Left lung (tissue), 4 donors: ENCODE measurements at regions not wholly inside any gene's neighbourhood (a gene's known extent, or its start where the extent isn't known, plus 50 kb on each side); places are given as distances from the start of the nearest gene placed in this dataset.
A peak's percentile ranks its signal among the peaks of the same experiment; 100 is the strongest.

ENCODE experiments used
- ATAC-seq: fragments of 200-7000 bp; cut with Tn5 transposase; one replicate; pipeline ENCODE4 v1.9.1; 2020; ENCODE audit warnings: moderate library complexity
- DNase-seq, 4 donors: peaks; one replicate each; pipeline ENCODE4 v3.0.0-alpha.2; 2013 to 2020
- H3K27ac ChIP-seq, 2 donors: fragments of 200-600 bp; sonication (generic) in 1 of 2; one replicate each; pipeline versions ENCODE4 v1.5.0 to v1.8.0; 2020 to 2021
- H3K27me3 ChIP-seq, 2 donors: fragments of 200-600 bp; sonication (generic) in 1 of 2; one replicate each; pipeline versions ENCODE4 v1.5.0 to v1.8.0; 2020 to 2021
- H3K36me3 ChIP-seq, 2 donors: fragments of 200-600 bp; sonication (generic) in 1 of 2; one replicate each; pipeline versions ENCODE4 v1.5.0 to v1.8.0; 2020 to 2021
- H3K4me1 ChIP-seq, 2 donors: fragments of 200-600 bp; one replicate each; pipeline ENCODE4 v1.8.0; 2021
- H3K4me3 ChIP-seq, 2 donors: fragments of 200-600 bp; sonication (generic) in 1 of 2; one replicate each; pipeline versions ENCODE4 v1.5.0 to v1.8.0; 2020 to 2021; ENCODE audit warnings: mild to moderate bottlenecking in 1 of 2
- H3K9me3 ChIP-seq, 2 donors: fragments of 200-600 bp; sonication (generic) in 1 of 2; one replicate each; pipeline versions ENCODE4 v1.5.0 to v1.8.0; 2020 to 2021
- intact Hi-C, 2 donors: fragments of 100-400 bp; cut with DNase I; formaldehyde crosslinking; loops; one replicate each; pipeline versions ENCODE4 v1.11.2 to v1.14.2; 2022
- TF ChIP-seq, protein P1 (sequence below), 2 donors: fragments of 200-600 bp; sonication (generic) in 1 of 2; IDR thresholded peaks; one replicate each; pipeline versions ENCODE4 v1.5.0 to v1.8.0; 2021; ENCODE audit warnings: antibody characterized with exemption in 2 of 2
- donor health status: DM: no; HTN: yes; CAD: no.
- donor health status: DM: no; HTN: no; CAD: no.

- H3K4me1 ChIP-seq: no peaks in the 10 kb centered on the region
- H3K4me3 ChIP-seq: no peak overlapping the region
- H3K36me3 ChIP-seq: no peaks in the 10 kb centered on the region
- H3K27me3 ChIP-seq: no peaks in the 10 kb centered on the region
- intact Hi-C loops: no loop called here
- H3K9me3 ChIP-seq: no peaks in the 10 kb centered on the region
- TF ChIP-seq, protein P1, sequence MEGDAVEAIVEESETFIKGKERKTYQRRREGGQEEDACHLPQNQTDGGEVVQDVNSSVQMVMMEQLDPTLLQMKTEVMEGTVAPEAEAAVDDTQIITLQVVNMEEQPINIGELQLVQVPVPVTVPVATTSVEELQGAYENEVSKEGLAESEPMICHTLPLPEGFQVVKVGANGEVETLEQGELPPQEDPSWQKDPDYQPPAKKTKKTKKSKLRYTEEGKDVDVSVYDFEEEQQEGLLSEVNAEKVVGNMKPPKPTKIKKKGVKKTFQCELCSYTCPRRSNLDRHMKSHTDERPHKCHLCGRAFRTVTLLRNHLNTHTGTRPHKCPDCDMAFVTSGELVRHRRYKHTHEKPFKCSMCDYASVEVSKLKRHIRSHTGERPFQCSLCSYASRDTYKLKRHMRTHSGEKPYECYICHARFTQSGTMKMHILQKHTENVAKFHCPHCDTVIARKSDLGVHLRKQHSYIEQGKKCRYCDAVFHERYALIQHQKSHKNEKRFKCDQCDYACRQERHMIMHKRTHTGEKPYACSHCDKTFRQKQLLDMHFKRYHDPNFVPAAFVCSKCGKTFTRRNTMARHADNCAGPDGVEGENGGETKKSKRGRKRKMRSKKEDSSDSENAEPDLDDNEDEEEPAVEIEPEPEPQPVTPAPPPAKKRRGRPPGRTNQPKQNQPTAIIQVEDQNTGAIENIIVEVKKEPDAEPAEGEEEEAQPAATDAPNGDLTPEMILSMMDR (IDR thresholded peaks at IDR 0.05): no peak
- no peak for ATAC-seq
- H3K27ac ChIP-seq: no peak overlapping the region
- no peak for DNase-seq
These were observed 103.3 kb upstream of the KCND3 start for GRCh38 chr1:112092656-112093371.

GRCh38 chr1:112093372-112093694 is 103.9 kb upstream of the KCND3 start:
- H3K36me3 ChIP-seq: no peaks in the 10 kb centered on the region
- TF ChIP-seq, protein P1 (IDR thresholded peaks at IDR 0.05): no peak
- H3K4me3 ChIP-seq: no peak overlapping the region
- intact Hi-C loops: no loop called here
- no peak overlapping the region for H3K27ac ChIP-seq
- ATAC-seq (no peak), DNase-seq (no peak)
- H3K27me3 ChIP-seq: no peaks in the 10 kb centered on the region
- H3K9me3 ChIP-seq: no peaks in the 10 kb centered on the region
- no peaks in the 10 kb centered on the region for H3K4me1 ChIP-seq

- H3K27me3 ChIP-seq: no peaks in the 10 kb centered on the region
- no peak overlapping the region for H3K27ac ChIP-seq
- H3K4me3 ChIP-seq: no peak overlapping the region
- ATAC-seq: no peak
- H3K9me3 ChIP-seq: peaks cover 0 to 7% of the 10 kb centered on the region in 2 donors
- H3K36me3 ChIP-seq: no peaks in the 10 kb centered on the region
- intact Hi-C loops: no loop called here
- DNase-seq: no peak
- TF ChIP-seq, protein P1 (IDR thresholded peaks at IDR 0.05): no peak
- no peaks in the 10 kb centered on the region for H3K4me1 ChIP-seq
These were observed 110.5 kb upstream of the KCND3 start for GRCh38 chr1:112099979-112100378.

DNA sequence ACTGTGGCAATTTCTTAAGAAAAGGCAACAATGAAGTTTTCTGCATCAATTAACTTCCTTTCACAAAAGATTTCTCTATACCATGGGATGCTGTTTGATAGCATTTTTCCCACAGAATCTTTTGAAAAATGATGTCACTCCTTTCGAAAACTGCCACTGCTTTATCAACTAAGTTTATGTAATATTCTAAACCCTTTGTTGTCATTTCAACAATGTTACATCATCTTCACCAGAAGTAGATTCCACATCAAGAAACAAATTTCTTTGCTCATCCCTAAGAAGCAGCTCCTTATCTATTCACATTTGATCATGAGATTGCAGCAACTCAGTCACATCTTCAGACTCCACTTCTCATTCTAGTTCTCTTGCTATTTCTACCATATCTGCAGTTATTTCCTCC is 116.1 kb upstream of the KCND3 start:
- H3K27me3 ChIP-seq: no peaks in the 10 kb centered on the region
- H3K27ac ChIP-seq: no peak overlapping the region
- DNase-seq (no peak), ATAC-seq (no peak)
- H3K4me3 ChIP-seq: no peak overlapping the region
- no peaks in the 10 kb centered on the region for H3K4me1 ChIP-seq
- TF ChIP-seq, protein P1 (IDR thresholded peaks at IDR 0.05): no peak
- H3K36me3 ChIP-seq: no peaks in the 10 kb centered on the region
- peaks cover 0 to 12% of the 10 kb centered on the region in 2 donors for H3K9me3 ChIP-seq
- intact Hi-C loops: no loop called here

DNA sequence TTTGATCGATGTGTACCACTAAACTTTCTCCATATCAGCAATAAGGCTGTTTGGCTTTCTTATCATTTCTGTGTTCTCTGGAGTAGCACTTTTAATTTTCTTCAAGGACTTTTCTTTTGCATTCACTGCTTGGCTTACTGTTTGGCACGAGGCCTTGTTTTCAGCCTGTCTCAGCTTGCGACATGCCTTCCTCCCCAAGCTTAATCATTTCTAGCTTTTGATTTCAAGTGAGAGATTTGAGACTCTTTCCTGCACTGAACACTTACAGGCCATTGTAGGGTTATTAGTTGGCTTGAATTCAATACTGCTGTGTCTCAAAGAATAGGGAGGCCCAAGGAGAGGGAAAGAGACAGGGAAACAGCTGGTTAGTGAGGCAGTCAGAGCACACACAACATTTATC is 120.6 kb upstream of the KCND3 start:
- TF ChIP-seq, protein P1 (IDR thresholded peaks at IDR 0.05): no peak
- Histone ChIP-seq H3K4me3 (no peak overlapping the region), H3K27me3 (no peaks in the 10 kb centered on the region), H3K27ac (no peak overlapping the region), H3K36me3 (no peaks in the 10 kb centered on the region), H3K9me3 (peaks cover 0 to 5% of the 10 kb centered on the region in 2 donors), H3K4me1 (no peaks in the 10 kb centered on the region)
- intact Hi-C loops: no loop called here
- ATAC-seq (peak; percentile 86), DNase-seq (peak in 3 of 4 donors; percentile 15 to 69 (median 37))
